Astrocyte of the spinal cord (primary cell): ENCODE measurements at regions not wholly inside any gene's neighbourhood (a gene's known extent, or its start where the extent isn't known, plus 50 kb on each side); places are given as distances from the start of the nearest gene placed in this dataset.
A peak's percentile ranks its signal among the peaks of the same experiment; 100 is the strongest.

Experiments
- DNase-seq: peaks from one replicate; pipeline ENCODE4 v3.0.0; 2011; ENCODE audit warnings: low read depth, low spot score
- H3K4me3 ChIP-seq: 2 replicates; pipeline ENCODE4 v1.5.1; 2011; ENCODE audit warnings: low read depth, mild to moderate bottlenecking, low read length, moderate library complexity
- CTCF ChIP-seq: IDR thresholded peaks from 2 replicates; pipeline ENCODE4 v1.5.1; 2012; ENCODE audit warnings: low read depth, mild to moderate bottlenecking, low read length, inconsistent platforms
- in situ Hi-C: cut with HindIII; loops from 2 replicates; pipeline ENCODE4 v1.10.0; 2017; ENCODE audit warnings: low sequenced_read_pairs

- no peak for DNase-seq
- no peak for TF ChIP-seq CTCF
- in situ Hi-C loops = no loop called here
- H3K4me3 ChIP-seq = no peak overlapping the region
These were observed 76.0 kb upstream of the SNRK start for GRCh38 chr3:43210049-43211027.

- DNase-seq = no peak
- no peak overlapping the region for H3K4me3 ChIP-seq
- in situ Hi-C loops = no loop called here
- TF ChIP-seq CTCF = no peak
These were observed 78.7 kb upstream of the SNRK start for GRCh38 chr3:43207628-43208085.

- in situ Hi-C loops = no loop called here
- no peak for DNase-seq
- no peak overlapping the region for H3K4me3 ChIP-seq
- TF ChIP-seq CTCF = peak; percentile 2
These were observed 79.7 kb upstream of the SNRK start for GRCh38 chr3:43206632-43207031.

GRCh38 chr3:43206105-43206504 lies 80.2 kb upstream of the SNRK start:
- TF ChIP-seq CTCF = no peak
- in situ Hi-C loops = no loop called here
- H3K4me3 ChIP-seq = no peak overlapping the region
- no peak for DNase-seq

- in situ Hi-C loops = no loop called here
- H3K4me3 ChIP-seq = no peak overlapping the region
- no peak for TF ChIP-seq CTCF
- no peak for DNase-seq
These were observed 83.3 kb upstream of the SNRK start for GRCh38 chr3:43203022-43203421.

- no peak overlapping the region for H3K4me3 ChIP-seq
These were observed 84.8 kb upstream of the SNRK start for GRCh38 chr3:43201581-43201980.

More at GRCh38 chr3:43201581-43201980, 84.8 kb upstream of the SNRK start:
- in situ Hi-C loops = no loop called here
- no peak for TF ChIP-seq CTCF
- no peak for DNase-seq
